ENCODE measurements at regions not wholly inside any gene's neighbourhood (a gene's known extent, or its start where the extent isn't known, plus 50 kb on each side); places are given as distances from the start of the nearest gene placed in this dataset.

DNA sequence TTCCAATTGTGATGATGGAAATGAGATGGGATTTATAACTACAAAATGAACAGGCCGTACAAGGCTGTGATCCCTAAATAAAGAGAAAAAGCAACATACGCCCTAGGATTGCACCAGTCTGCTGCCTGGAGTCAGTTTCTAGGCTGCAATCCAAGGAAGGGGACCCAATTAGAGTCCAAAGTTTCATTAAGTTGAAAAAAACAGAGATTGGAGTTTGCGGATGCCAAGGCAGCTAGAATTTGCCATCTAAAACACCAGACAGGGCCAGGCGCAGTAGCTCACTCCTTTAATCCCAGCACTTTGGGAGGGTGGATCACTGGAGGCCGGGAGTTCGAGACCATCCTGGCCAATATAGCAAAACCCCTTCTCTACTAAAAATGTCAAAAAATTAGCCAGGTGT, 661.0 kb downstream of the RPS29 start:
- no peak overlapping the region for H3K4me3 ChIP-seq (ENCODE audit: severe bottlenecking)
- H3K27me3 ChIP-seq (ENCODE audit: insufficient read depth, poor library complexity, severe bottlenecking): no peaks in the 10 kb centered on the region
- H3K27ac ChIP-seq (ENCODE audit: poor library complexity, severe bottlenecking): no peak overlapping the region
- no peaks in the 10 kb centered on the region for H3K9me3 ChIP-seq (ENCODE audit: severe bottlenecking)
- TF ChIP-seq, protein P1, sequence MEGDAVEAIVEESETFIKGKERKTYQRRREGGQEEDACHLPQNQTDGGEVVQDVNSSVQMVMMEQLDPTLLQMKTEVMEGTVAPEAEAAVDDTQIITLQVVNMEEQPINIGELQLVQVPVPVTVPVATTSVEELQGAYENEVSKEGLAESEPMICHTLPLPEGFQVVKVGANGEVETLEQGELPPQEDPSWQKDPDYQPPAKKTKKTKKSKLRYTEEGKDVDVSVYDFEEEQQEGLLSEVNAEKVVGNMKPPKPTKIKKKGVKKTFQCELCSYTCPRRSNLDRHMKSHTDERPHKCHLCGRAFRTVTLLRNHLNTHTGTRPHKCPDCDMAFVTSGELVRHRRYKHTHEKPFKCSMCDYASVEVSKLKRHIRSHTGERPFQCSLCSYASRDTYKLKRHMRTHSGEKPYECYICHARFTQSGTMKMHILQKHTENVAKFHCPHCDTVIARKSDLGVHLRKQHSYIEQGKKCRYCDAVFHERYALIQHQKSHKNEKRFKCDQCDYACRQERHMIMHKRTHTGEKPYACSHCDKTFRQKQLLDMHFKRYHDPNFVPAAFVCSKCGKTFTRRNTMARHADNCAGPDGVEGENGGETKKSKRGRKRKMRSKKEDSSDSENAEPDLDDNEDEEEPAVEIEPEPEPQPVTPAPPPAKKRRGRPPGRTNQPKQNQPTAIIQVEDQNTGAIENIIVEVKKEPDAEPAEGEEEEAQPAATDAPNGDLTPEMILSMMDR (IDR thresholded peaks at IDR 0.05; ENCODE audit: poor library complexity, severe bottlenecking): no peak
- DNase-seq (ENCODE audit: low spot score): no peak
- no peaks in the 10 kb centered on the region for H3K4me1 ChIP-seq (ENCODE audit: insufficient read depth, poor library complexity, severe bottlenecking)
- H3K36me3 ChIP-seq (ENCODE audit: low read depth): no peaks in the 10 kb centered on the region
- ATAC-seq (ENCODE audit: low read depth): no peak

DNA sequence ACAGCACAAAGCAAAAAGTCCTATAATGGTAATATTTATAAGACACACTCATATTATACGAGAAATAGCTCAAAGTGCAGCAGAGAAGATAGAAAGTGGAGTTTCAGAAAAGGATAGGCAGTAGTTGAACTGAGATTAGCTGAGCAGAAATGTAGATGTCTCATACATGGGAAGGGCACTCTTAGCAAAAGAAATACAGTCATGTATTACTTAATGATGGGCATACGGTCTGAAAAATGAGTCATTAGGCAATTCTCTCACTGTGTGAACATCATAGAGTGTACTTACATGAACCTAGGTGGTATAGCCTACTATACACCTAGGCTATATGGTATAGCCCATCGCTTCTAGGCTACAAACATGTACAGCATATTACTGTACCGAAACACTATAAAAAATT, 671.3 kb downstream of the RPS29 start:
- Histone ChIP-seq H3K27ac (ENCODE audit: poor library complexity, severe bottlenecking) (no peak overlapping the region), H3K9me3 (ENCODE audit: severe bottlenecking) (no peaks in the 10 kb centered on the region), H3K4me3 (ENCODE audit: severe bottlenecking) (no peak overlapping the region), H3K36me3 (ENCODE audit: low read depth) (no peaks in the 10 kb centered on the region), H3K27me3 (ENCODE audit: insufficient read depth, poor library complexity, severe bottlenecking) (peaks cover 8% of the 10 kb centered on the region), H3K4me1 (ENCODE audit: insufficient read depth, poor library complexity, severe bottlenecking) (no peaks in the 10 kb centered on the region)
- TF ChIP-seq, protein P1 (IDR thresholded peaks at IDR 0.05; ENCODE audit: poor library complexity, severe bottlenecking): no peak
- no peak for DNase-seq (ENCODE audit: low spot score)
- no peak; the same call in 2 of the 3 replicates for ATAC-seq (ENCODE audit: low read depth)

DNA sequence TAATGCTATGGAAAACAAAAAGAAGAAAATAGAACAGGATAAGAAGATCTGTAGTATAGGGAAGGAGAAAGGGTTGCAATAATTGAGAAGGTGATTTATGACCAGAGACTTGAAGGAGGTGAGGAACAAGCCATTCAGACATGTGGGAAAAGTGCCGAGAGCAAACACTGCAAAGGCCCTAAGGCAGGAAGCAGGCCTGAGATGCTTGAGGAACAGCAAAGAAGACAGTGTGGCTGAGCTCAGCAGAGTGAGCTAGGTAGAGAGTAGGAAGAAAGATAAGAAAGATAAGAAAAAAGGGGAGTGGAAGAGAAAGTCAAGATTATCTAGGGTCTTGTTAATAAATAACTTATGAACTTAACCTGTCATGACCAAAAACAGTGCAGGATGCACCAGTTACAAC, 671.8 kb downstream of the RPS29 start:
- Histone ChIP-seq H3K4me1 (ENCODE audit: insufficient read depth, poor library complexity, severe bottlenecking) (no peaks in the 10 kb centered on the region), H3K27me3 (ENCODE audit: insufficient read depth, poor library complexity, severe bottlenecking) (peaks cover 8% of the 10 kb centered on the region), H3K36me3 (ENCODE audit: low read depth) (no peaks in the 10 kb centered on the region), H3K4me3 (ENCODE audit: severe bottlenecking) (no peak overlapping the region), H3K27ac (ENCODE audit: poor library complexity, severe bottlenecking) (no peak overlapping the region), H3K9me3 (ENCODE audit: severe bottlenecking) (no peaks in the 10 kb centered on the region)
- DNase-seq (ENCODE audit: low spot score) (no peak), ATAC-seq (ENCODE audit: low read depth) (no peak)
- TF ChIP-seq, protein P1 (IDR thresholded peaks at IDR 0.05; ENCODE audit: poor library complexity, severe bottlenecking): no peak

DNA sequence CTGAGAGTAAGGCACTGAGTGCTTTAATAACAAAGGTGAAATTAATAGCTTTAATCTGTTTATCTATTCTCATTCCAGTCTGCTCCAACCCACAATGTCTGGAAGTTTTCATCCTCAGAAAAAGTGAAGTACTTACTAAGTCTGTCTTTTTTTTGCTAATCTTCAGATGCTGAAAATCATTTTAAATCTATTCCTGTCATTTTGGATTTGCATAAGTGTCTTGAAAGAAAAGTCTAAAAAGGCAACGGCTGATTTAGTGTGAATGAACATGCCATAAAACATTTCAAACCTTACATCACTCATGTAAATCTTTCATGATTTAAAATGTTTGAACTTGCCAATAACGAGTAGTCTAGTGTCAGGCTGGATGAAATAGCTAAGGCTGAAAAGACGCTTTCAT, 685.6 kb downstream of the RPS29 start:
- Histone ChIP-seq H3K36me3 (ENCODE audit: low read depth) (no peaks in the 10 kb centered on the region), H3K4me3 (ENCODE audit: severe bottlenecking) (no peak overlapping the region), H3K4me1 (ENCODE audit: insufficient read depth, poor library complexity, severe bottlenecking) (no peaks in the 10 kb centered on the region), H3K9me3 (ENCODE audit: severe bottlenecking) (no peaks in the 10 kb centered on the region), H3K27ac (ENCODE audit: poor library complexity, severe bottlenecking) (no peak overlapping the region), H3K27me3 (ENCODE audit: insufficient read depth, poor library complexity, severe bottlenecking) (peaks cover 9% of the 10 kb centered on the region)
- no peak for ATAC-seq (ENCODE audit: low read depth)
- TF ChIP-seq, protein P1 (IDR thresholded peaks at IDR 0.05; ENCODE audit: poor library complexity, severe bottlenecking): no peak
- no peak for DNase-seq (ENCODE audit: low spot score)

DNA sequence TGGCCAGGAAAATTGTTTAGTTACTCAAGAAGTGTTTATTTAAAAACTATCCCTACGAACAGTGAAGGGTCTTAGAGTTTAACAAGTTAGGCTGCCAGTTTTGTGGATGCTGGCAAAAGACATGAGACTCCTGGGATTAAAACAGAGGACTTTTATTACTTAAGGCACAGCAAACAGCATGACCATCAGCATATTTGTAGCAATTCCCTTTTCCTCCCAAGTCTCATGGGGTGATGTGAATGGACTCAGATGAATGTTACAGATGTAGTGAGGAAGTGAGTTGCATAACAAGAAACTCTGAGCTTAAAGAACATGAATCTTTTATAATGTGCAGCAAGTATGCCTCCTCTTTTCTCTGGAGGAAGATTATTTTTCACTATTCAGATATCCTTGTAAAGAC, 695.8 kb downstream of the RPS29 start:
- DNase-seq (ENCODE audit: low spot score) (no peak), ATAC-seq (ENCODE audit: low read depth) (no peak)
- H3K36me3 ChIP-seq (ENCODE audit: low read depth): no peaks in the 10 kb centered on the region; the same call in 1 of the 2 replicates
- H3K4me1 ChIP-seq (ENCODE audit: insufficient read depth, poor library complexity, severe bottlenecking): no peaks in the 10 kb centered on the region
- no peak overlapping the region for H3K4me3 ChIP-seq (ENCODE audit: severe bottlenecking)
- TF ChIP-seq, protein P1 (IDR thresholded peaks at IDR 0.05; ENCODE audit: poor library complexity, severe bottlenecking): no peak
- H3K27ac ChIP-seq (ENCODE audit: poor library complexity, severe bottlenecking): no peak overlapping the region
- H3K27me3 ChIP-seq (ENCODE audit: insufficient read depth, poor library complexity, severe bottlenecking): peaks cover 13% of the 10 kb centered on the region
- H3K9me3 ChIP-seq (ENCODE audit: severe bottlenecking): no peaks in the 10 kb centered on the region

Measured in RWPE2 (cell line).